Kidney (tissue), 13 donors: ENCODE measurements at regions not wholly inside any gene's neighbourhood (a gene's known extent, or its start where the extent isn't known, plus 50 kb on each side); places are given as distances from the start of the nearest gene placed in this dataset.
"Not testable (repeated sequence)": the region's sequence is repeated elsewhere in the genome, so short reads cannot be mapped to it uniquely, and the experiment has no call there.

ENCODE experiments used
- DNase-seq, 5 donors: peaks; one replicate each; pipeline ENCODE4 v3.0.0-alpha.2; 2013 to 2020
- FAIRE-seq: peaks from 2 replicates; lab custom pipeline; 2012; peaks lifted over from hg19 to GRCh38; lab: Jason Lieb, UNC
- H3K27ac ChIP-seq, 2 donors: one replicate each; pipeline ENCODE4 v1.7.0; 2013; ENCODE audit warnings: low read depth in 2 of 2, low read length in 2 of 2, inconsistent platforms in 1 of 2
- H3K27me3 ChIP-seq: one replicate; pipeline ENCODE4 v1.7.1; 2013; ENCODE audit warnings: low read length, inconsistent platforms; ENCODE audit not compliant: control insufficient read depth, insufficient read depth
- H3K36me3 ChIP-seq, 3 donors: one replicate each; pipeline versions ENCODE4 v1.7.0 to v1.7.1; 2013; ENCODE audit warnings: low read length in 3 of 3, control low read depth in 1 of 3, inconsistent platforms in 1 of 3; ENCODE audit not compliant: insufficient read depth in 3 of 3, control insufficient read depth in 2 of 3
- H3K4me1 ChIP-seq, 3 donors: one replicate each; pipeline versions ENCODE4 v1.7.0 to v1.7.1; 2013; ENCODE audit warnings: low read length in 3 of 3, inconsistent platforms in 1 of 3, low read depth in 1 of 3; ENCODE audit not compliant: control insufficient read depth in 2 of 3, insufficient read depth in 2 of 3
- H3K4me3 ChIP-seq, 3 donors: one replicate each; pipeline versions ENCODE4 v1.7.0 to v1.8.1; 2013; ENCODE audit warnings: low read length in 3 of 3, control low read depth in 1 of 3, inconsistent platforms in 1 of 3
- H3K9ac ChIP-seq, 3 donors: one replicate each; pipeline versions ENCODE4 v1.7.0 to v1.7.1; 2013; ENCODE audit warnings: low read length in 3 of 3, control low read depth in 1 of 3, inconsistent platforms in 1 of 3
- H3K9me3 ChIP-seq, 3 donors: one replicate each; pipeline versions ENCODE4 v1.7.0 to v1.7.1; 2013; ENCODE audit warnings: low read length in 3 of 3, control low read depth in 1 of 3, inconsistent platforms in 1 of 3; ENCODE audit not compliant: control insufficient read depth in 2 of 3, insufficient read depth in 1 of 3
- intact Hi-C: fragments of 100-400 bp; cut with DNase I; formaldehyde crosslinking; loops from one replicate; pipeline ENCODE4 v1.11.1; 2022
- TF ChIP-seq, protein P1 (sequence below): IDR thresholded peaks from 3 replicates; pipeline ENCODE4 v1.5.1; 2012; ENCODE audit warnings: mild to moderate bottlenecking, moderate library complexity, borderline replicate concordance; ENCODE audit not compliant: insufficient read depth; ENCODE audit errors: extremely low read depth
- donor health status: control.
- donor health status: control.
- donor health status: control.
- donor health status: control.
- donor health status: control.
- donor health status: DM: yes; HTN: yes; CAD: no.
- donor health status: Normal renal cell carcinoma (clear cell type).

DNA sequence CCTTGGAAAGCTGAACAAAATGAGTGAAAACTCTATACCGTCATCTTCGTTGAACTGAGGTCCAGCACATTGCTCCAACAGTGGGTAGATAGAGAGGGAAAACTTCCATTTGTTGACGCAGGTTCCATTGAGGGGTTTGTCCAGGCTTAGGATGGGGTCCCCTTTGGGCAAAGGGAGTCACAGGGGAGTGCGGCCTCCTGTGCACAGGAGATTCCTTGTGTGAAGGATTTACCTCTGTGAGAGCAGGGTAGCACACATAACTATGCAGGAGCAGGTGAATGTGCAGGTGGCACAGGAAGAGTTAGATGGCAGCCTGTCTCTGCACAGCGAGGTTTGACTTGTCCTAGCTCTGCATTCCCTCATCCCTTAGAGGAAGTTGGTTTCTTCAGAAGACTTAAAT, 139.3 kb downstream of the SNRPN start:
- peaks cover 13 to 82% (median 46%) of the 10 kb centered on the region in 3 donors for H3K36me3 ChIP-seq
- intact Hi-C loops = no loop called here

DNA sequence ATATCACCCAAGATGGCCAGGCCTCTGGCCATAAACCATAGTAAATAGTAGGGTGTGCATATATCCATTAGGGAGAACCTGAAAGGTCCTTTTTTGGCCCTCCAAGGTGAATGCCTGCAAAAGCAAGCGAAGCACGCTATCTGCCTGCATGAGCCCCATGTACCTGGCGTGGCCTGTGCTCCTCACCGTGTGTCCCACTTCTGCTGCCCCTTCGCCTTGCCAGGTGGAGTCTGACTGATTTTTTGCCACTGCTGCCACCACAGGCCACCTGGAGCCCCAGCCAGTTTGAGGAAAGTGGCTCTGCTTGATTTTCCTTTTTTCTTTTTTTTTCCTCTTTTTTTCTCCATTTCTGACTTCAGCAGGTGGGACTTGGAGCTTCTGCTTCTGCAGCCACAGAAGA, 139.7 kb downstream of the SNRPN start:
- no peak for DNase-seq
- no peak overlapping the region for H3K9ac ChIP-seq
- no peaks in the 10 kb centered on the region for H3K27me3 ChIP-seq
- intact Hi-C loops = no loop called here
- no peak overlapping the region for H3K4me3 ChIP-seq
- H3K36me3 ChIP-seq = peaks cover 12 to 79% (median 47%) of the 10 kb centered on the region in 3 donors
- TF ChIP-seq, protein P1, sequence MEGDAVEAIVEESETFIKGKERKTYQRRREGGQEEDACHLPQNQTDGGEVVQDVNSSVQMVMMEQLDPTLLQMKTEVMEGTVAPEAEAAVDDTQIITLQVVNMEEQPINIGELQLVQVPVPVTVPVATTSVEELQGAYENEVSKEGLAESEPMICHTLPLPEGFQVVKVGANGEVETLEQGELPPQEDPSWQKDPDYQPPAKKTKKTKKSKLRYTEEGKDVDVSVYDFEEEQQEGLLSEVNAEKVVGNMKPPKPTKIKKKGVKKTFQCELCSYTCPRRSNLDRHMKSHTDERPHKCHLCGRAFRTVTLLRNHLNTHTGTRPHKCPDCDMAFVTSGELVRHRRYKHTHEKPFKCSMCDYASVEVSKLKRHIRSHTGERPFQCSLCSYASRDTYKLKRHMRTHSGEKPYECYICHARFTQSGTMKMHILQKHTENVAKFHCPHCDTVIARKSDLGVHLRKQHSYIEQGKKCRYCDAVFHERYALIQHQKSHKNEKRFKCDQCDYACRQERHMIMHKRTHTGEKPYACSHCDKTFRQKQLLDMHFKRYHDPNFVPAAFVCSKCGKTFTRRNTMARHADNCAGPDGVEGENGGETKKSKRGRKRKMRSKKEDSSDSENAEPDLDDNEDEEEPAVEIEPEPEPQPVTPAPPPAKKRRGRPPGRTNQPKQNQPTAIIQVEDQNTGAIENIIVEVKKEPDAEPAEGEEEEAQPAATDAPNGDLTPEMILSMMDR = no peak
- no peak for FAIRE-seq
- H3K9me3 ChIP-seq = peaks cover 1 to 34% (median 6%) of the 10 kb centered on the region in 3 donors
- no peaks in the 10 kb centered on the region for H3K4me1 ChIP-seq
- no peak overlapping the region for H3K27ac ChIP-seq

More for the DNA sequence above, 139.3 kb downstream of the SNRPN start:
- DNase-seq (no peak), FAIRE-seq (no peak)
- Histone ChIP-seq H3K9ac (no peak overlapping the region), H3K4me3 (no peak overlapping the region), H3K9me3 (peaks cover 1 to 38% (median 6%) of the 10 kb centered on the region in 3 donors), H3K27me3 (no peaks in the 10 kb centered on the region), H3K27ac (no peak overlapping the region), H3K4me1 (no peaks in the 10 kb centered on the region)
- TF ChIP-seq, protein P1 = no peak

DNA sequence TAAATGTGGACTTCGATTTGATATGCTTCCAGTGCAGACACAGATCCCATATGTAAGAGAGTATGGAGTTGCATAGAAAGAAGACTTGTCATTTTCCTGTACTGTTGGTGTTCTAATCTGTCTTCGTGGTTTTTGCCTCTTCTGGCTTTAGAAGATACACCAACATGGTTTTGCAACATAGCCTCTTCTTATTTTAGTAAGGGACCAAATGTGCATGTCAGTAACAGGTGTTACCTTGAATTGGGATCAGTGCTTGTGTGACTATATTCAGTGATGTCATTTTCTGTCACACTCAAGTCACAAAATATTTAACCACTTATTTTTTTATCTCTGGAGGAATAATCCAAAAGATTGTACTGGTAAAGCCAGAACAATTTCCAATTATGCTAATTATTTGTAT, 140.4 kb downstream of the SNRPN start:
- TF ChIP-seq, protein P1 = no peak
- FAIRE-seq (no peak), DNase-seq (no peak)
- intact Hi-C loops = no loop called here
- H3K9me3 ChIP-seq = peaks cover 1 to 31% (median 6%) of the 10 kb centered on the region in 3 donors
- H3K27ac ChIP-seq = no peak overlapping the region
- no peaks in the 10 kb centered on the region for H3K4me1 ChIP-seq
- H3K9ac ChIP-seq = no peak overlapping the region
- no peak overlapping the region for H3K4me3 ChIP-seq
- no peaks in the 10 kb centered on the region for H3K27me3 ChIP-seq
- peaks cover 12 to 72% (median 42%) of the 10 kb centered on the region in 3 donors for H3K36me3 ChIP-seq

DNA sequence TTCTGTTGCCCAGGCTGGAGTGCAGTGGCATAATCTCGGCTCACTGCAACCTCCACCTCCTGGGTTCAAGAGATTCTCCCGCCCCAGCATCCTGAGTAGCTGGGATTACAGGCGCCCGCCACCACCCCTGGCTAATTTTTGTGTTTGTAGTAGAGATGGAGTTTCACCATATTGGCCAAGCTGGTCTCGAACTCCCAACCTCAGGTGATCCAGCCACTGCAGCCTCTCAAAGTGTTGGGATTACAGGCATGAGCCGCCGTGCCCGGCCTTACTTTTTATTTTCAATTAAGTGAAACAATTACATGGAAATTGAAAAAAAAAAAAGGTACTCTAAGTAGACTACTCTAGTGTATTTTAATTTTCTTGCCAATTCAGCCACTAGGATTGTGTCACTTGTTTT, 145.2 kb downstream of the SNRPN start:
- DNase-seq, H3K4me1 ChIP-seq, H3K27ac ChIP-seq, H3K9me3 ChIP-seq, H3K4me3 ChIP-seq, intact Hi-C loops, H3K9ac ChIP-seq, H3K27me3 ChIP-seq, FAIRE-seq: not testable (repeated sequence)
- H3K36me3 ChIP-seq = peaks cover 6 to 40% (median 21%) of the 10 kb centered on the region in 3 donors
